Progenitor cell of endocrine pancreas (in vitro differentiated cells): ENCODE measurements at regions not wholly inside any gene's neighbourhood (a gene's known extent, or its start where the extent isn't known, plus 50 kb on each side); places are given as distances from the start of the nearest gene placed in this dataset.

Source experiments
- DNase-seq: peaks from one replicate; pipeline ENCODE4 v3.0.0; 2021; ENCODE audit warnings: low spot score; ENCODE audit not compliant: unreplicated experiment
- H3K27ac Mint-ChIP-seq: 2 replicates; pipeline ENCODE4 v1.8.0; 2021; ENCODE audit warnings: mild to moderate bottlenecking, moderate library complexity, mixed read lengths
- H3K27me3 Mint-ChIP-seq: 2 replicates; pipeline ENCODE4 v1.8.0; 2021; ENCODE audit warnings: mixed read lengths
- H3K36me3 Mint-ChIP-seq: 2 replicates; pipeline ENCODE4 v1.8.0; 2022; ENCODE audit warnings: mixed read lengths; ENCODE audit not compliant: insufficient read depth
- H3K4me1 Mint-ChIP-seq: 2 replicates; pipeline ENCODE4 v1.8.0; 2021; ENCODE audit warnings: low read depth, mixed read lengths
- H3K4me3 Mint-ChIP-seq: 2 replicates; pipeline ENCODE4 v1.8.0; 2021; ENCODE audit warnings: low read depth, mild to moderate bottlenecking, moderate library complexity, mixed read lengths
- H3K9me3 Mint-ChIP-seq: 2 replicates; pipeline ENCODE4 v1.8.0; 2021; ENCODE audit warnings: low read depth, mixed read lengths
- TF ChIP-seq, protein P1 (sequence below): fragments of 200-600 bp; sonication (generic); IDR thresholded peaks from one replicate; pipeline ENCODE4 v1.5.0; 2021; ENCODE audit warnings: antibody characterized with exemption, mild to moderate bottlenecking; ENCODE audit not compliant: unreplicated experiment

DNA sequence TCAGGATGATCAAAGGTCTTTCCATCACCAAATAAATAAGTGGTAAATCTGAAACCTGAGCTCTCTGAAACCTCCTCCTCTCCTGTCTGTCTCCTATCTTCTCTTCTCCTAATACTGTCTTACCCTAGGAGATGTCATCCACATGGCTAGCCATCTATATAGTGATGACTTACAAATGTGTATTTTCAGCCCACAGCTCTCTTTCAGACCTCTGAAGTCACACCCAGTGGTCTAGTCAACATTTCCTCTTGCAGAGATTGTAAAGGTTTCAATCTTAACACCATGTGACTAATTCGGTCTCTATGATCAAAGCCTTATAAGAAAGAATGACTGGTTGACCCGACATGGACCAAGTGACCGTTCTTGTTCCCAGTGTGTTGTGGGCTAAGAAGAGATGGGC lies 63.1 kb upstream of the DPT start:
- Mint-ChIP-seq H3K36me3 (no peaks in the 10 kb centered on the region), H3K9me3 (no peaks in the 10 kb centered on the region), H3K4me1 (no peaks in the 10 kb centered on the region), H3K27ac (no peak overlapping the region), H3K27me3 (no peaks in the 10 kb centered on the region), H3K4me3 (no peak overlapping the region)
- DNase-seq: no peak
- TF ChIP-seq, protein P1, sequence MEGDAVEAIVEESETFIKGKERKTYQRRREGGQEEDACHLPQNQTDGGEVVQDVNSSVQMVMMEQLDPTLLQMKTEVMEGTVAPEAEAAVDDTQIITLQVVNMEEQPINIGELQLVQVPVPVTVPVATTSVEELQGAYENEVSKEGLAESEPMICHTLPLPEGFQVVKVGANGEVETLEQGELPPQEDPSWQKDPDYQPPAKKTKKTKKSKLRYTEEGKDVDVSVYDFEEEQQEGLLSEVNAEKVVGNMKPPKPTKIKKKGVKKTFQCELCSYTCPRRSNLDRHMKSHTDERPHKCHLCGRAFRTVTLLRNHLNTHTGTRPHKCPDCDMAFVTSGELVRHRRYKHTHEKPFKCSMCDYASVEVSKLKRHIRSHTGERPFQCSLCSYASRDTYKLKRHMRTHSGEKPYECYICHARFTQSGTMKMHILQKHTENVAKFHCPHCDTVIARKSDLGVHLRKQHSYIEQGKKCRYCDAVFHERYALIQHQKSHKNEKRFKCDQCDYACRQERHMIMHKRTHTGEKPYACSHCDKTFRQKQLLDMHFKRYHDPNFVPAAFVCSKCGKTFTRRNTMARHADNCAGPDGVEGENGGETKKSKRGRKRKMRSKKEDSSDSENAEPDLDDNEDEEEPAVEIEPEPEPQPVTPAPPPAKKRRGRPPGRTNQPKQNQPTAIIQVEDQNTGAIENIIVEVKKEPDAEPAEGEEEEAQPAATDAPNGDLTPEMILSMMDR: no peak

DNA sequence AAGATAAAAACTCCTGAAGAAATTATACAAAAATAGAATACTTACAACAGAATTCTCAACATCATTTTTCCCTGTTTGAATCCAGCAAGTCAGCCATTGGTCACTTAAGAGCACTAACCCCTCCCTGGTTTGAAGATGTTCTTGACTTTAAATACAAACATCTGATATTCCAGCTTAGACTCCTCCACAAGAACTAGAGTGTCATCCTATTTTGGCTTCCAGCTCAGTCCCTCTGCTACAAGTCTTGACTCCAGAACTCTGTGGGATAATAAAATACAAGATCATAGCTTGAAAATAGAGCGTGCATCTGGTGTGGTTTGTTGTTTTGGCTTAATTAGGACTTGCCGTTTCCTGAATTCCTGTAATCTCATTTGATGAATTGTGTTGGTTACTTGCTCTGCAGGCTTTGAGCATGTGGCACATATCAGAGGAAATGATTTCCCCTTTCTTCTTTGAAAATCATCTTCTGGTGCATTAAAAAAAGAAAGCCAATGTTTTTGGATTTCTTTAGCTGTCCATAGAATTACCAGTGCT lies 63.7 kb upstream of the DPT start:
- H3K36me3 Mint-ChIP-seq: no peaks in the 10 kb centered on the region
- no peak for DNase-seq
- H3K9me3 Mint-ChIP-seq: no peaks in the 10 kb centered on the region
- no peaks in the 10 kb centered on the region for H3K4me1 Mint-ChIP-seq
- no peak overlapping the region for H3K27ac Mint-ChIP-seq
- no peaks in the 10 kb centered on the region for H3K27me3 Mint-ChIP-seq
- no peak overlapping the region for H3K4me3 Mint-ChIP-seq
- TF ChIP-seq, protein P1: no peak

DNA sequence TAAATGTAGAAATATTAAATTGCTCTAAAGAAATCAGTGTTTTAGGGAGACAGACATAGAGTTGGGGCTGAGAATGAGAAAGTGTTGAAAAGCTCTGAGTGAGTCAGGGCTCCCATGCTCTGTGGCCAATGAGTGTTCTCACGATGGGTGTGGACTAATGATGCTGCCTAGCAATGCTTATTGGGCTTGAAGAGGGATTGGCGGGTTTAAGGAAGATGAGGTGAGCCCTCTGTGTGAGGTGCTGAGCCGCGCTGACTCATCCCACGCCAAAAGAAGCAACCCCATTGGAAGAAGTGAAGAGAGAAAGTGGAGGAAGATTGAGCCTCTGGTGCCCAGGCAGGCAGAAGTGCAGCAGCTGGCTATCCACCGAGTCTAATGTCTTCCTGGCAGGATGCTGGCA lies 65.1 kb upstream of the DPT start:
- TF ChIP-seq, protein P1: no peak
- no peak overlapping the region for H3K4me3 Mint-ChIP-seq
- no peak for DNase-seq
- no peaks in the 10 kb centered on the region for H3K4me1 Mint-ChIP-seq
- no peaks in the 10 kb centered on the region for H3K36me3 Mint-ChIP-seq
- H3K27me3 Mint-ChIP-seq: no peaks in the 10 kb centered on the region
- H3K9me3 Mint-ChIP-seq: no peaks in the 10 kb centered on the region
- H3K27ac Mint-ChIP-seq: no peak overlapping the region

DNA sequence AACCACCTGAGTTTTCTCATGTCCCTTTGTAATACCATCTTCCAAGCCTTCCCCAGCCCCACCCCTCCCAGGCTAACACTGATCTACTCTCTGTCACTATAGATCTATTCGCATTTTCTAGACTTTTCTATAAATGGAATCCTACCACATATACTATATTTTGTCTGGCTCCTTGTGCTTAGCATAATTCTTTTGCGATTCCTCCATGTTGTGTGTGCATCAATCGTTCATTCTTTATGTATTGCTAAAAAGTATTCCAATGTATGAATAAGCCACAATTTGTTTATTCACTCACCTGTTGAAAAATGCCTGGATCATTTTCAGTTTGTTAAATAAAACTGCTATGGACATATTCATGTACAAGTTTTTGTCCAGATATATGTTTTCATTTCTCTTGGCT lies 66.7 kb upstream of the DPT start:
- Mint-ChIP-seq H3K4me1 (peaks cover 11% of the 10 kb centered on the region), H3K27me3 (no peaks in the 10 kb centered on the region), H3K36me3 (no peaks in the 10 kb centered on the region), H3K9me3 (no peaks in the 10 kb centered on the region), H3K27ac (no peak overlapping the region), H3K4me3 (no peak overlapping the region)
- DNase-seq: no peak
- TF ChIP-seq, protein P1: no peak

DNA sequence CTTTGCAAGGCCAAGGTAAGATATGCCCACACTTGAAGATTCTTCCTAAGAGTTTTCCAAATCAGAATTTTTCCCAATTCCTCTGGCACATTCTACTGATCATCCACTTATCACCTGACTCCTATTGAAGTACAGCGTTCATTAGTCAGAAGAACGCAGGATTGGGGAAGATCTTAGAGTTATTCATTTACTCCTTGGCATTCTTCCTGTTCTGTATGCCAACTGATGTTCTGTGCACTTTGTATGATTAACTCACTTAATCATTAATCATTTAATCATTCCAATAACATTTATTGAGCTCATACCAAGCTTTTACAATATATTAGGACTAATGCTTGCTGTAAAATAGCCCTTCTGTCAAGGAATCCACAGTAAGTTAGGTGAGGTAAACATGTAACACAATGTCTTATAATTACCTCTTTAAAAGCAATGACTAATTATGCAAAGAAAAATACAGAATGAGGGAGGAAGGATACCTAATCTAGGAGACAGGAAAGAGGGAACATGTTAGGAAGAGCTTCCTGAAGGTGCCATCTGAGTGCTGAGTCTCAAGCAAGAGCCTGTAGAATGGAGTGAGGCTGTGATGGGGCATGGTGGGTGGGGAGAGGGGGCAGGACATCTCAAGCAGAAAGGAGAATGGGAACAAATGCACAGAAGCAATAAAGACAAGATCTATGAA lies 71.1 kb upstream of the DPT start:
- Mint-ChIP-seq H3K9me3 (no peaks in the 10 kb centered on the region), H3K36me3 (no peaks in the 10 kb centered on the region), H3K27ac (peak overlapping the region; percentile 65), H3K27me3 (no peaks in the 10 kb centered on the region), H3K4me3 (no peak overlapping the region), H3K4me1 (peaks cover 45% of the 10 kb centered on the region)
- DNase-seq: no peak
- TF ChIP-seq, protein P1: no peak
